ENCODE measurements at regions not wholly inside any gene's neighbourhood (a gene's known extent, or its start where the extent isn't known, plus 50 kb on each side); places are given as distances from the start of the nearest gene placed in this dataset.

GRCh38 chr17:14762736-14763479, 462.0 kb downstream of the HS3ST3B1 start:
- no peak for DNase-seq (ENCODE audit: low read depth in 2 of 2)

GRCh38 chr17:14760719-14761411, 460.0 kb downstream of the HS3ST3B1 start:
- DNase-seq (ENCODE audit: low read depth in 2 of 2), result no peak

GRCh38 chr17:14760212-14760611, 459.3 kb downstream of the HS3ST3B1 start:
- DNase-seq (ENCODE audit: low read depth in 2 of 2), result no peak

GRCh38 chr17:14759325-14759724, 458.4 kb downstream of the HS3ST3B1 start:
- DNase-seq (ENCODE audit: low read depth in 2 of 2), result no peak

GRCh38 chr17:14756479-14756878, 455.6 kb downstream of the HS3ST3B1 start:
- no peak for DNase-seq (ENCODE audit: low read depth in 2 of 2)

- no peak for DNase-seq (ENCODE audit: low read depth in 2 of 2)
These were observed 454.1 kb downstream of the HS3ST3B1 start for GRCh38 chr17:14755002-14755401.

- DNase-seq (ENCODE audit: low read depth in 2 of 2), result no peak
These were observed 452.5 kb downstream of the HS3ST3B1 start for GRCh38 chr17:14753383-14753782.

GRCh38 chr17:14752011-14752410, 451.1 kb downstream of the HS3ST3B1 start:
- DNase-seq (ENCODE audit: low read depth in 2 of 2), result no peak

- DNase-seq (ENCODE audit: low read depth in 2 of 2), result no peak
These were observed 450.0 kb downstream of the HS3ST3B1 start for GRCh38 chr17:14750866-14751265.

GRCh38 chr17:14749269-14749668, 448.4 kb downstream of the HS3ST3B1 start:
- no peak for DNase-seq (ENCODE audit: low read depth in 2 of 2)

GRCh38 chr17:14748036-14748710, 447.3 kb downstream of the HS3ST3B1 start:
- no peak for DNase-seq (ENCODE audit: low read depth in 2 of 2)

GRCh38 chr17:14747603-14747950, 446.7 kb downstream of the HS3ST3B1 start:
- DNase-seq (ENCODE audit: low read depth in 2 of 2), result no peak

GRCh38 chr17:14746822-14747602, 446.1 kb downstream of the HS3ST3B1 start:
- no peak for DNase-seq (ENCODE audit: low read depth in 2 of 2)

GRCh38 chr17:14745541-14745940, 444.7 kb downstream of the HS3ST3B1 start:
- no peak for DNase-seq (ENCODE audit: low read depth in 2 of 2)

GRCh38 chr17:14744761-14745473, 444.0 kb downstream of the HS3ST3B1 start:
- no peak for DNase-seq (ENCODE audit: low read depth in 2 of 2)

GRCh38 chr17:14741491-14741890, 440.6 kb downstream of the HS3ST3B1 start:
- DNase-seq (ENCODE audit: low read depth in 2 of 2), result no peak

- no peak for DNase-seq (ENCODE audit: low read depth in 2 of 2)
These were observed 439.0 kb downstream of the HS3ST3B1 start for GRCh38 chr17:14739656-14740431.

- no peak for DNase-seq (ENCODE audit: low read depth in 2 of 2)
These were observed 437.7 kb downstream of the HS3ST3B1 start for GRCh38 chr17:14738652-14738988.

GRCh38 chr17:14737984-14738651, 437.2 kb downstream of the HS3ST3B1 start:
- no peak for DNase-seq (ENCODE audit: low read depth in 2 of 2)

- DNase-seq (ENCODE audit: low read depth in 2 of 2), result no peak
These were observed 435.8 kb downstream of the HS3ST3B1 start for GRCh38 chr17:14736631-14737030.

Measured in stimulated activated CD8-positive, alpha-beta memory T cell treated with anti-CD3 and anti-CD28 coated beads, Interleukin-15, amount 100 ng/mL, for 4 hours (primary cell).